HG02870 (cell line): ENCODE measurements at regions not wholly inside any gene's neighbourhood (a gene's known extent, or its start where the extent isn't known, plus 50 kb on each side); places are given as distances from the start of the nearest gene placed in this dataset.
A peak's percentile ranks its signal among the peaks of the same experiment; 100 is the strongest.

Experiments used
- ATAC-seq: cut with Tn5 transposase; IDR thresholded peaks from one replicate; pipeline ENCODE4 v1.9.1; 2021; ENCODE audit warnings: mild to moderate bottlenecking, moderate library complexity; ENCODE audit not compliant: unreplicated experiment

- ATAC-seq: no peak
These were observed 131.8 kb upstream of the GALNT5 start for GRCh38 chr2:157125685-157126084.

GRCh38 chr2:157127249-157128012, 130.1 kb upstream of the GALNT5 start:
- ATAC-seq: no peak

GRCh38 chr2:157143901-157144300, 113.6 kb upstream of the GALNT5 start:
- no peak for ATAC-seq

DNA sequence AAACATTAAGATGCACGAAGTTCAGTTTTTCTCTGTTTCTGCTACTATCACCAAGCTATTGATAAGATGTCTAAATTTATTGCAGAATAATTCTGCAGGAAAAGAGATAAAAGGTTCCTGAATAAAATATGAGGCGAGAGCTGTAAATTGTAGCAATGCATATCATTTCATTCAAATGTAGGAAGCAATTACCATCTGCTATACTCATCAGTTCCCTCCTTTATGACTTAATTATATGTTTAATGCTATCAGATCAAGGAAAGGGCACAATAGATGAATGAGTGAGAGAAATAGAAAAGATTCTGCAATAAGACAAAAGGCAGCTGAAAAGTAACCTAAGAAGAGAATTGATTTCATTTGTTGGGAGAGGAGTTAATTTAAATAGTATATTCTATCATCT, 108.2 kb upstream of the GALNT5 start:
- ATAC-seq: no peak

DNA sequence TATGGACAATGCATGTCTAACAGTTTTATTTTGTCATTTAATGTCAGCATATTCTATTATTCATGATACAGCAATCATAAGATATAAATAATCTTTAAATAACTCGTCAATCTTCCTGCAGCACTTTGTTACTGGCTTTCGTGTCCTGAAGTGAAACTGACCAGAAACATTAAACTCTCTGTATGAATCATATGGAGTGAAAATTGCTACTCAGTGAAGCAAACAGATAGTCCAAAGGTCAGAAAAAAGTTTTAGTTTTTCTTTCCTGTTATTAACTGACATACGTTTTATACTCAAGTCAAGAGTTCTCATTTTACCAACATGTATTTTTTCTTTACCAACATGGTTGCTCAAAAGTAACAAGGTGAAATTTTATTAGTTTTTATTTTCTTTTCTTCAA, 106.8 kb upstream of the GALNT5 start:
- peak; percentile 91 for ATAC-seq

- no peak for ATAC-seq
These were observed 105.1 kb upstream of the GALNT5 start for GRCh38 chr2:157152362-157152761.

DNA sequence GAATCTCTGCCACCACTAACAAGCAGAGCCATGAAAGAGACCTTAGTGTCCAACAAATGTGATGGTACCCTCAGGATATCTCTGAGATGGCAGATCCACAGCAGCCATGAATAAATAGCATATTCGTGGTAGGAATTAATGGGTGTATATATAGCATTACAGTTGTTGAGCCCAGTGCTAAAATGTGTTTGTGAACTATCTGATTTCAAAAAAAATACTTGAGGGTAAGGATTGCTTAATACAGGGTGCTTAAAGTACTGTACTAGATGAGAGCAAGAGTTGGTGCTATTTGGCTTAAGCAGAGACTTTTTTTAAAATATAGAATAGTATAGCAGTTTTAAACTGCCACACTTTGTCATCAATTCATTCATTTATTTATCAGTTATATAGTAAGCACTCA, 101.5 kb upstream of the GALNT5 start:
- ATAC-seq: no peak

DNA sequence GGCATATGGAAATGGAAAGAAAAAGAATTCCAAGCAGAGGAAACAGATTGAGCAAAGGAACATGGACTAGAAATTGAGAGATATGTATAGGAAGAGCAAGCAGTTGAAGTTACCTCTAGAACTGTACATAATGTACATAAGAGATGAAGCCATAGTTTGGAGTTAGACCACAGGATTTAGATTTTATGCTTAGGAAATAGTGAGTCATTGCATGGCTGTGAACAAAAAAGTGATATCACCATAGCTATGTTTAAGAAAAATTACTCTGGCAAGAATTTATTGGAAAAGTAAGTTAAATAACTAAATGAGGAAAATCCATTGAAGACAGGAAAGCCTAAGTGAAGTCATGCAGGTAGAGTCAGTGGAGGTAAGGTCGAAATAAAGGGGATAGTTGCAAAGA, 99.4 kb upstream of the GALNT5 start:
- no peak for ATAC-seq

DNA sequence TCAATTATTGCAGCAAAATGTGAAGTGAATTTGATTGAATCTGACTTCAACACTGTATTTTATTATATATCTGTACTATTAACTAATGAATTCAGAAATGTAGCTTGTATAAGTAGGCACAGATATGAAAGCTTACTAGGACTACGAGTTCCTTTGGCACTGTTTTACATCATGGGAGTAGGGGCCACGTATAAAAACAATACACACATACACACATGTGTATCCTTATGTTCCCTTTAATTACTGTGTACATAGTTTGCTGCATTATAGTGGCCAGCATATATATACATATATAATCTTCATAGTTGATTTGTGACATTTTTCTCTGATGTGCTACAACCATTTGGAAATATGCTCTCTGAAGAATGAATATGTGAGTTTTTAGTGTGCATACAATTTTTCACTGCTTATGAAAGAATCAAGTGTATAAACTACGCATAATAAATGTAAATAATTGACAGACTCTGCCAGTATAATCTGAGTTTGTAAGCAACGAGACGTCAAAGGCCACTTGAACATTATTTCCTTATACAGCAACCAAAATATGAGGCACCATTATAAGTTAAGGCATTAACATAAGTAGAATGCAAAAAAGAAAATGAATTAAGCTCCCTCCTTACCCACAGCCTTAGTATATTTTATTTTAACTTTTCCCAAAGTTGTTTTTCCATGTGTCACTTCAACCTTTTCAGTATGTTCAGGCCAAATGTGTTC, 98.1 kb upstream of the GALNT5 start:
- no peak for ATAC-seq

- no peak for ATAC-seq
These were observed 97.4 kb upstream of the GALNT5 start for GRCh38 chr2:157160111-157160510.

DNA sequence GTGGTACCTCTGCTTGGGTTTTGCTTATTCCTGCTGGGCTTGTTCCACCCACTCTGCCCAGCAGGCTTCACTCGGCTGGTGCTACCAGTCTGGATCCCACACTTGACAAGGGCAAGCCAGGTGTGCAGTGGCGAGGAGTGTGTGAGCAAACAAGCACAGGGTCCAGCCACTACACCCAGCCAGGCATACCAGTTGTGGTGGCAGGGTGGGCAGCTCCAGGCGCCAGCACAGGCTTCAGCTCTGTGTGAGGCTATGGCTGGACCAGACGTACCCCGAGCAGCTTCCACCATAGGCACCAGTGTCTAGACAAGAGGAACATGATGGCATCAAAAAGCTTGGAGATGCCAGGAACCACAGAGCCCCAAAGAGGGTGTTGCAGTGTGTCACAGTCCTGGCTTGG, 93.1 kb upstream of the GALNT5 start:
- no peak for ATAC-seq

GRCh38 chr2:157164891-157165290, 92.6 kb upstream of the GALNT5 start:
- ATAC-seq: no peak

DNA sequence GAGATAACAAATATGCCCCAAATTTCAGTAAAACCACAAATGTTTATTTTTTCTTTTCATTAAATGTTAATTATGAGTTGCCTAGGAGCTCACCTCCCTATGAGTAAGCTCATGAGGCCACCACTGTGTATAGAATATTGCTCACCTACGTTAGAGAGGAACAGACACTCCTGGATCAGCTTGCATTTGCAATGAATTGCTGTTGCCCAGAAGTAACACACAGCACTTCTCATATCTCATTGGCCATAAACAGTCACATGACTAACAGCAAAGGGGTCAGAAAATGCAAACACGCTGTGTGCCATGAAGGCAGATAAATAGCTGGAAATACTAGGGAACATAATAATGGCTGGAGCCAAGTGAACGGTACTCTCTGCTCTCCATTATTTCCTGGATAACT, 89.0 kb upstream of the GALNT5 start:
- ATAC-seq: no peak

DNA sequence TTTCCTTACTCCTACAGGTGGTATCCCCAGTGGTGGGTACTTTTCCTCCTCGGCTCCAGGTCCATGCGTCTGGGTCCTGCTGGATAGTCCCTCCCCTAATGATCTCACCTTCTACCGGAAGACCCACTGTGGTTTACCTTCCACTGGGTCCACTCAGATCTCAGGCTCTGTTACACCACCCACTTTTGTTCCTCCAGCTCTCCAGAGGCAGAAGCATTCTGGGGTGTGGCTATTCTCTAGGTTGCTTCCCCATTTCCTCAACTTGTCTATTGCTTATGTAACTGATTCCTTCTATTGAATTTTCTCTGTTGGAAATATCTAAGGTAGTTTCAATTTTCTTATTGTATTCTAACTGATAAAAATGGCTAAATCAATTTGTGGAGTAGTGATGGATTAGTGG, 87.6 kb upstream of the GALNT5 start:
- ATAC-seq: no peak

- ATAC-seq: no peak
These were observed 87.2 kb upstream of the GALNT5 start for GRCh38 chr2:157170299-157170698.

DNA sequence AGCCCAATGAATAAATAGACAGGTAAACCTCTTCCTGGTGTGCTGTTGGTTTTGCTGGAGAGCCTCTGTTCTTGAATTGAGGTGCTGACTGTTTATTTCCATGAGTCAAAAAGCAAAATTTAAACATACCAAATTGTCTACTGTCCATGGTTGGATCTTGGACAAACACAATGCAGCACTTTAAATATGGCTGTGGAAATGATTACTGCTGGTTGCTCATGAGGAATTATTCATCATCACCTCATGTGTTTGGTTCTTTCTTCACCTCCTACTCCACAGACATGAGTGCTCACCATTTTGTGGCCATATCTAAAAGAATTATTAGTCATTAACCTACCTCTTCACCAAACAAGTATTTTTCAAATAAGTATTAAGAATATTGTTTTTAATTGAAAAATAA, 85.3 kb upstream of the GALNT5 start:
- ATAC-seq: no peak

GRCh38 chr2:157172866-157173578, 84.5 kb upstream of the GALNT5 start:
- ATAC-seq: no peak

- ATAC-seq: no peak
These were observed 83.7 kb upstream of the GALNT5 start for GRCh38 chr2:157173740-157174184.

GRCh38 chr2:157174321-157174720, 83.2 kb upstream of the GALNT5 start:
- ATAC-seq: no peak

DNA sequence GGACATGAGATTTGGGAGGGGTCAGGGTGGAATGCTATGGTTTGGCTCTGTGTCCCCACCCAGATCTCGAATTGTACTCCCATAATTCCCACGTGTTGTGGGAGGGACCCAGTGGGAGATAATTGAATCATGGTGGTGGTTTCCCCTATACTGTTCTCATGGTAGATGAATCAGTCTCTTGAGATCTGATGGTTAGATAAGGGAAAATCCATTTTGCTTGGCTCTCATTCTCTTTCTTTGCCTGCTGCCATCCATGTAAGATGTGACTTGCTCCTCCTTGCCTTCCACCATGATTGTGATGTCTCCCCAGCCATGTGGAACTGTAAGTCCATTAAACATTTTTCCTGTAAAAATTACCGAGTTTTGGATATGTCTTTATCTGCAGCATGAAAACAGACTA, 80.9 kb upstream of the GALNT5 start:
- no peak for ATAC-seq

DNA sequence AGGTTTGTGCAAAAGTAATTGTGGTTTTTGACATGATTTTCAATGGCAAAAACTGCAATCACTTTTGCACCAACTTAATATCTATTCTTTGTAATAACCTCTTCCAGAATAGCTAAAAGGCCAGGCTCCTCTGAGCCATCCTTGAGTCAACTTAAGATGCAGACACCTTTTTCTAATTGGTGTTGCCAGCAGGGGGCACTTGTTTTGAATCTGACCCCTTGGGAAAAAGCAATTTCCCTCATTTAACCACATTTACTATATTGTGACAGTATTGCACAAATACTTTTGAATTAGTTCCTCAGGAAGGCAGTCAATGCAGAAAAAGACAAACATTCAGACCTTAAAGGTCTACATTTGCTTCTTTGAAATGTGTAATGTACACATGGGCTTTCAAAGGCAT, 78.6 kb upstream of the GALNT5 start:
- ATAC-seq: no peak
